ENCODE measurements at regions not wholly inside any gene's neighbourhood (a gene's known extent, or its start where the extent isn't known, plus 50 kb on each side); places are given as distances from the start of the nearest gene placed in this dataset.

DNA sequence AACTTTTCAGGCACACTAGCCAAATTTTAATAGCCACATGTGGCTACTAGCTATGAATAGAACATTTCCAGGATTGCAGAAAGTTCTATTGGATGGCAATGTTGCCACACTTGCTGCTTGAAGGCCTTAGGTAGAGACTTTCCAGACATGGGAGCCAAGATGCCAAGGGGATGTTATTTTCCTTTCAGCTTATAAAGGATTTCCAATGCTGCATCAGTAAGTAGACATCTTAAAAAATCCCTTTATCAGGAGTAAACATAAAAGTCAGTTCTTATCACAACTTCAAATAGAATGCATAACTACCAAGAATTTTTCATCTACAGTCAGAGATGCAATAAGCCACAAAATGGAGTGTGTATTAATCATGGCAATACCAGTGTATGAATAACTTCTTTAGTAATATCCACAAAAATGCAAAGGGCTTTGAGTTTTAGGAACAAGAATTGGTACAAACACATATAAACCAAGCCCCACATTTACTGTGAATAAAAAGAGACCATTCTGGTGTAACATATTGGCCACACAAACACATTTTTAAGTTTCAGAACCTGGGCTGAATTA lies 457.1 kb upstream of the ADAMTS9 start:
- TF ChIP-seq, protein P1, sequence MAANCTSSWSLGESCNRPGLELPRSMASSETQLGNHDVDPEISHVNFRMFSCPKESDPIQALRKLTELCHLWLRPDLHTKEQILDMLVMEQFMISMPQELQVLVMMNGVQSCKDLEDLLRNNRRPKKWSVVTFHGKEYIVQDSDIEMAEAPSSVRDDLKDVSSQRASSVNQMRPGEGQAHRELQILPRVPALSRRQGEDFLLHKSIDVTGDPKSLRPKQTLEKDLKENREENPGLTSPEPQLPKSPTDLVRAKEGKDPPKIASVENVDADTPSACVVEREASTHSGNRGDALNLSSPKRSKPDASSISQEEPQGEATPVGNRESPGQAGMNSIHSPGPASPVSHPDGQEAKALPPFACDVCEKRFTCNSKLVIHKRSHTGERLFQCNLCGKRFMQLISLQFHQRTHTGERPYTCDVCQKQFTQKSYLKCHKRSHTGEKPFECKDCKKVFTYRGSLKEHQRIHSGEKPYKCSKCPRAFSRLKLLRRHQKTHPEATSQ (tag by site-specific recombination; IDR thresholded peaks at IDR 0.05): no peak
- TF ChIP-seq ZNF776 (tag by site-specific recombination; IDR thresholded peaks at IDR 0.05; ENCODE audit: borderline replicate concordance) (no peak), HOXA7 (CRISPR knock-in tag; IDR thresholded peaks at IDR 0.05; ENCODE audit: borderline replicate concordance) (no peak), ZNF501 (tag by site-specific recombination; IDR thresholded peaks at IDR 0.05) (no peak), FEZF1 (tag by site-specific recombination; IDR thresholded peaks at IDR 0.05) (no peak), ZNF311 (tag by site-specific recombination; IDR thresholded peaks at IDR 0.05; ENCODE audit: borderline replicate concordance) (no peak), HOXC10 (CRISPR knock-in tag; IDR thresholded peaks at IDR 0.05) (no peak), ZNF274 (IDR thresholded peaks at IDR 0.05; ENCODE audit: low read length) (no peak), ZNF274 (tag by site-specific recombination; IDR thresholded peaks at IDR 0.05; ENCODE audit: borderline replicate concordance) (no peak), SP2 (tag by site-specific recombination; IDR thresholded peaks at IDR 0.05) (no peak)
- TF ChIP-seq, protein P2, sequence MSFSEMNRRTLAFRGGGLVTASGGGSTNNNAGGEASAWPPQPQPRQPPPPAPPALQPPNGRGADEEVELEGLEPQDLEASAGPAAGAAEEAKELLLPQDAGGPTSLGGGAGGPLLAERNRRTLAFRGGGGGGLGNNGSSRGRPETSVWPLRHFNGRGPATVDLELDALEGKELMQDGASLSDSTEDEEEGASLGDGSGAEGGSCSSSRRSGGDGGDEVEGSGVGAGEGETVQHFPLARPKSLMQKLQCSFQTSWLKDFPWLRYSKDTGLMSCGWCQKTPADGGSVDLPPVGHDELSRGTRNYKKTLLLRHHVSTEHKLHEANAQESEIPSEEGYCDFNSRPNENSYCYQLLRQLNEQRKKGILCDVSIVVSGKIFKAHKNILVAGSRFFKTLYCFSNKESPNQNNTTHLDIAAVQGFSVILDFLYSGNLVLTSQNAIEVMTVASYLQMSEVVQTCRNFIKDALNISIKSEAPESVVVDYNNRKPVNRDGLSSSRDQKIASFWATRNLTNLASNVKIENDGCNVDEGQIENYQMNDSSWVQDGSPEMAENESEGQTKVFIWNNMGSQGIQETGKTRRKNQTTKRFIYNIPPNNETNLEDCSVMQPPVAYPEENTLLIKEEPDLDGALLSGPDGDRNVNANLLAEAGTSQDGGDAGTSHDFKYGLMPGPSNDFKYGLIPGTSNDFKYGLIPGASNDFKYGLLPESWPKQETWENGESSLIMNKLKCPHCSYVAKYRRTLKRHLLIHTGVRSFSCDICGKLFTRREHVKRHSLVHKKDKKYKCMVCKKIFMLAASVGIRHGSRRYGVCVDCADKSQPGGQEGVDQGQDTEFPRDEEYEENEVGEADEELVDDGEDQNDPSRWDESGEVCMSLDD (tag by site-specific recombination; IDR thresholded peaks at IDR 0.05): no peak
- TF ChIP-seq, protein P3, sequence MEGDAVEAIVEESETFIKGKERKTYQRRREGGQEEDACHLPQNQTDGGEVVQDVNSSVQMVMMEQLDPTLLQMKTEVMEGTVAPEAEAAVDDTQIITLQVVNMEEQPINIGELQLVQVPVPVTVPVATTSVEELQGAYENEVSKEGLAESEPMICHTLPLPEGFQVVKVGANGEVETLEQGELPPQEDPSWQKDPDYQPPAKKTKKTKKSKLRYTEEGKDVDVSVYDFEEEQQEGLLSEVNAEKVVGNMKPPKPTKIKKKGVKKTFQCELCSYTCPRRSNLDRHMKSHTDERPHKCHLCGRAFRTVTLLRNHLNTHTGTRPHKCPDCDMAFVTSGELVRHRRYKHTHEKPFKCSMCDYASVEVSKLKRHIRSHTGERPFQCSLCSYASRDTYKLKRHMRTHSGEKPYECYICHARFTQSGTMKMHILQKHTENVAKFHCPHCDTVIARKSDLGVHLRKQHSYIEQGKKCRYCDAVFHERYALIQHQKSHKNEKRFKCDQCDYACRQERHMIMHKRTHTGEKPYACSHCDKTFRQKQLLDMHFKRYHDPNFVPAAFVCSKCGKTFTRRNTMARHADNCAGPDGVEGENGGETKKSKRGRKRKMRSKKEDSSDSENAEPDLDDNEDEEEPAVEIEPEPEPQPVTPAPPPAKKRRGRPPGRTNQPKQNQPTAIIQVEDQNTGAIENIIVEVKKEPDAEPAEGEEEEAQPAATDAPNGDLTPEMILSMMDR (tag by site-specific recombination; IDR thresholded peaks at IDR 0.05): no peak
- TF ChIP-seq, protein P4, sequence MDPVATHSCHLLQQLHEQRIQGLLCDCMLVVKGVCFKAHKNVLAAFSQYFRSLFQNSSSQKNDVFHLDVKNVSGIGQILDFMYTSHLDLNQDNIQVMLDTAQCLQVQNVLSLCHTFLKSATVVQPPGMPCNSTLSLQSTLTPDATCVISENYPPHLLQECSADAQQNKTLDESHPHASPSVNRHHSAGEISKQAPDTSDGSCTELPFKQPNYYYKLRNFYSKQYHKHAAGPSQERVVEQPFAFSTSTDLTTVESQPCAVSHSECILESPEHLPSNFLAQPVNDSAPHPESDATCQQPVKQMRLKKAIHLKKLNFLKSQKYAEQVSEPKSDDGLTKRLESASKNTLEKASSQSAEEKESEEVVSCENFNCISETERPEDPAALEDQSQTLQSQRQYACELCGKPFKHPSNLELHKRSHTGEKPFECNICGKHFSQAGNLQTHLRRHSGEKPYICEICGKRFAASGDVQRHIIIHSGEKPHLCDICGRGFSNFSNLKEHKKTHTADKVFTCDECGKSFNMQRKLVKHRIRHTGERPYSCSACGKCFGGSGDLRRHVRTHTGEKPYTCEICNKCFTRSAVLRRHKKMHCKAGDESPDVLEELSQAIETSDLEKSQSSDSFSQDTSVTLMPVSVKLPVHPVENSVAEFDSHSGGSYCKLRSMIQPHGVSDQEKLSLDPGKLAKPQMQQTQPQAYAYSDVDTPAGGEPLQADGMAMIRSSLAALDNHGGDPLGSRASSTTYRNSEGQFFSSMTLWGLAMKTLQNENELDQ (tag by site-specific recombination; IDR thresholded peaks at IDR 0.05; ENCODE audit: low read depth): no peak

All from HEK293 (cell line).